HG02588 (cell line): ENCODE measurements at regions not wholly inside any gene's neighbourhood (a gene's known extent, or its start where the extent isn't known, plus 50 kb on each side); places are given as distances from the start of the nearest gene placed in this dataset.

ENCODE experiments used
- ATAC-seq: cut with Tn5 transposase; IDR thresholded peaks from one replicate; pipeline ENCODE4 v1.9.1; 2021; ENCODE audit warnings: mild to moderate bottlenecking, moderate library complexity; ENCODE audit not compliant: unreplicated experiment

GRCh38 chr2:65866148-65866547, 433.7 kb upstream of the SPRED2 start:
- ATAC-seq = no peak

- ATAC-seq = no peak
Measured at GRCh38 chr2:65864619-65865018, 432.2 kb upstream of the SPRED2 start.

GRCh38 chr2:65863713-65864112, 431.3 kb upstream of the SPRED2 start:
- ATAC-seq = no peak

- ATAC-seq = no peak
Measured at GRCh38 chr2:65856928-65857327, 424.5 kb upstream of the SPRED2 start.

GRCh38 chr2:65856423-65856822, 424.0 kb upstream of the SPRED2 start:
- ATAC-seq = no peak

GRCh38 chr2:65850695-65851094, 418.3 kb upstream of the SPRED2 start:
- no peak for ATAC-seq

GRCh38 chr2:65846989-65847678, 414.7 kb upstream of the SPRED2 start:
- ATAC-seq = no peak

GRCh38 chr2:65845442-65846182, 413.2 kb upstream of the SPRED2 start:
- ATAC-seq = no peak

- ATAC-seq = no peak
Measured at GRCh38 chr2:65842104-65842503, 409.7 kb upstream of the SPRED2 start.

- ATAC-seq = no peak
Measured at GRCh38 chr2:65835975-65836549, 403.7 kb upstream of the SPRED2 start.

- no peak for ATAC-seq
Measured at GRCh38 chr2:65834771-65835475, 402.5 kb upstream of the SPRED2 start.

GRCh38 chr2:65834062-65834461, 401.7 kb upstream of the SPRED2 start:
- ATAC-seq = no peak

GRCh38 chr2:65831509-65831908, 399.1 kb upstream of the SPRED2 start:
- no peak for ATAC-seq

- ATAC-seq = no peak
Measured at GRCh38 chr2:65826567-65826966, 394.2 kb upstream of the SPRED2 start.

- no peak for ATAC-seq
Measured at GRCh38 chr2:65823511-65823910, 391.1 kb upstream of the SPRED2 start.

GRCh38 chr2:65820454-65820853, 388.1 kb upstream of the SPRED2 start:
- no peak for ATAC-seq

- no peak for ATAC-seq
Measured at GRCh38 chr2:65819963-65820362, 387.6 kb upstream of the SPRED2 start.

- no peak for ATAC-seq
Measured at GRCh38 chr2:65818873-65819451, 386.6 kb upstream of the SPRED2 start.

- ATAC-seq = no peak
Measured at GRCh38 chr2:65813631-65814173, 381.3 kb upstream of the SPRED2 start.

GRCh38 chr2:65812887-65813286, 380.5 kb upstream of the SPRED2 start:
- no peak for ATAC-seq

GRCh38 chr2:65807942-65808341, 375.5 kb upstream of the SPRED2 start:
- ATAC-seq = no peak
